ENCODE measurements at regions not wholly inside any gene's neighbourhood (a gene's known extent, or its start where the extent isn't known, plus 50 kb on each side); places are given as distances from the start of the nearest gene placed in this dataset.
A peak's percentile ranks its signal among the peaks of the same experiment; 100 is the strongest.

DNA sequence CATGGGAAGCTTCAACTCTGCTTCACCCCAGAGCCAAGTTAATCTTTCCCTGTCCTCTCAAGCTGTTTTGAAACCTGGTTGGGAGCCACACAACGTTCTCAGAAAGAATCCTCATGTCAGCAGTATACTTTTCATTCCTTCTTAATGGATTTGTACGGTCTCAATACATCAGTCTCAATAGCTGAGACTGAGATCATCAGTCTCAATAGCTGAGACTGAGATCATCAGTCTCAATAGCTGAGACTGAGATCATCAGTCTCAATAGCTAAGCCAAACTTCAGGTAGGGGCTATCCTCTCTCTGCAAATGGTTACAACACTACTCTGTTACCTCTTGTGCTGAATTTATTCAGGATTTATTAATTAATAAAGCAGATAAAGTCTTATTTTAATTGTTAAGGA, 1317.4 kb upstream of the CDH9 start:
- TF ChIP-seq EGR1 (IDR thresholded peaks at IDR 0.05) (no peak), EP300 (IDR thresholded peaks at IDR 0.05; ENCODE audit: borderline replicate concordance) (no peak)

DNA sequence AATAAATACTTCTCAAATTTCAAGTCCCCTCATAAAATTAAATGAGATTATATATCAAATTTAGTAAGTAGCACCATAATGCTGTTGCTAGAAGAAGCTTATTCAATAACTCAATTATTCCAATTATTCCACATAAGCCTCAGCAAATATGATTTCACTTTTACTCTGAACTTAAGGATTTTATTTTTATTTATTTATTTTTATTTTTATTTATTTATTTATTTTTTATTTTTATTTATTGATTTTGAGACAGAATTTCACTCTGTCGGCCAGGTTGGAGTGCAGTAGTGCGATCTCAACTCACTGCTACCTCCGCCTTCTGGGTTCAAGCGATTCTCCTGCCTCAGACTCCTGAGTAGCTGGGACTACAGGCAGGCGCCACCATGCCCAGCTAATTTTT, 1308.3 kb upstream of the CDH9 start:
- no peak for TF ChIP-seq RAD21 (IDR thresholded peaks at IDR 0.05; ENCODE audit: low read depth)
- no peak for TF ChIP-seq NFIC (IDR thresholded peaks at IDR 0.05)
- TF ChIP-seq EP300 (IDR thresholded peaks at IDR 0.05; ENCODE audit: borderline replicate concordance): no peak
- TF ChIP-seq CEBPB (IDR thresholded peaks at IDR 0.05): no peak
- TF ChIP-seq, protein P1, sequence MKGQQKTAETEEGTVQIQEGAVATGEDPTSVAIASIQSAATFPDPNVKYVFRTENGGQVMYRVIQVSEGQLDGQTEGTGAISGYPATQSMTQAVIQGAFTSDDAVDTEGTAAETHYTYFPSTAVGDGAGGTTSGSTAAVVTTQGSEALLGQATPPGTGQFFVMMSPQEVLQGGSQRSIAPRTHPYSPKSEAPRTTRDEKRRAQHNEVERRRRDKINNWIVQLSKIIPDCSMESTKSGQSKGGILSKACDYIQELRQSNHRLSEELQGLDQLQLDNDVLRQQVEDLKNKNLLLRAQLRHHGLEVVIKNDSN (IDR thresholded peaks at IDR 0.05): no peak
- TF ChIP-seq TEAD4 (IDR thresholded peaks at IDR 0.05): no peak
- no peak for TF ChIP-seq TCF12 (IDR thresholded peaks at IDR 0.05; ENCODE audit: low read depth)
- no peak for TF ChIP-seq ZBTB7A (IDR thresholded peaks at IDR 0.05; ENCODE audit: low read depth)
- TF ChIP-seq, protein P2, sequence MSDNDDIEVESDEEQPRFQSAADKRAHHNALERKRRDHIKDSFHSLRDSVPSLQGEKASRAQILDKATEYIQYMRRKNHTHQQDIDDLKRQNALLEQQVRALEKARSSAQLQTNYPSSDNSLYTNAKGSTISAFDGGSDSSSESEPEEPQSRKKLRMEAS (IDR thresholded peaks at IDR 0.05): no peak
- TF ChIP-seq YY1 (IDR thresholded peaks at IDR 0.05; ENCODE audit: low read depth): no peak
- TF ChIP-seq, protein P3, sequence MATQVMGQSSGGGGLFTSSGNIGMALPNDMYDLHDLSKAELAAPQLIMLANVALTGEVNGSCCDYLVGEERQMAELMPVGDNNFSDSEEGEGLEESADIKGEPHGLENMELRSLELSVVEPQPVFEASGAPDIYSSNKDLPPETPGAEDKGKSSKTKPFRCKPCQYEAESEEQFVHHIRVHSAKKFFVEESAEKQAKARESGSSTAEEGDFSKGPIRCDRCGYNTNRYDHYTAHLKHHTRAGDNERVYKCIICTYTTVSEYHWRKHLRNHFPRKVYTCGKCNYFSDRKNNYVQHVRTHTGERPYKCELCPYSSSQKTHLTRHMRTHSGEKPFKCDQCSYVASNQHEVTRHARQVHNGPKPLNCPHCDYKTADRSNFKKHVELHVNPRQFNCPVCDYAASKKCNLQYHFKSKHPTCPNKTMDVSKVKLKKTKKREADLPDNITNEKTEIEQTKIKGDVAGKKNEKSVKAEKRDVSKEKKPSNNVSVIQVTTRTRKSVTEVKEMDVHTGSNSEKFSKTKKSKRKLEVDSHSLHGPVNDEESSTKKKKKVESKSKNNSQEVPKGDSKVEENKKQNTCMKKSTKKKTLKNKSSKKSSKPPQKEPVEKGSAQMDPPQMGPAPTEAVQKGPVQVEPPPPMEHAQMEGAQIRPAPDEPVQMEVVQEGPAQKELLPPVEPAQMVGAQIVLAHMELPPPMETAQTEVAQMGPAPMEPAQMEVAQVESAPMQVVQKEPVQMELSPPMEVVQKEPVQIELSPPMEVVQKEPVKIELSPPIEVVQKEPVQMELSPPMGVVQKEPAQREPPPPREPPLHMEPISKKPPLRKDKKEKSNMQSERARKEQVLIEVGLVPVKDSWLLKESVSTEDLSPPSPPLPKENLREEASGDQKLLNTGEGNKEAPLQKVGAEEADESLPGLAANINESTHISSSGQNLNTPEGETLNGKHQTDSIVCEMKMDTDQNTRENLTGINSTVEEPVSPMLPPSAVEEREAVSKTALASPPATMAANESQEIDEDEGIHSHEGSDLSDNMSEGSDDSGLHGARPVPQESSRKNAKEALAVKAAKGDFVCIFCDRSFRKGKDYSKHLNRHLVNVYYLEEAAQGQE (IDR thresholded peaks at IDR 0.05; ENCODE audit: low read depth): no peak
- TF ChIP-seq FOXM1 (IDR thresholded peaks at IDR 0.05; ENCODE audit: borderline replicate concordance, low read depth): no peak
- TF ChIP-seq TAF1 (IDR thresholded peaks at IDR 0.05; ENCODE audit: low read depth): no peak
- no peak for TF ChIP-seq EGR1 (IDR thresholded peaks at IDR 0.05)
- no peak for TF ChIP-seq CREB1 (IDR thresholded peaks at IDR 0.05; ENCODE audit: low read depth)

DNA sequence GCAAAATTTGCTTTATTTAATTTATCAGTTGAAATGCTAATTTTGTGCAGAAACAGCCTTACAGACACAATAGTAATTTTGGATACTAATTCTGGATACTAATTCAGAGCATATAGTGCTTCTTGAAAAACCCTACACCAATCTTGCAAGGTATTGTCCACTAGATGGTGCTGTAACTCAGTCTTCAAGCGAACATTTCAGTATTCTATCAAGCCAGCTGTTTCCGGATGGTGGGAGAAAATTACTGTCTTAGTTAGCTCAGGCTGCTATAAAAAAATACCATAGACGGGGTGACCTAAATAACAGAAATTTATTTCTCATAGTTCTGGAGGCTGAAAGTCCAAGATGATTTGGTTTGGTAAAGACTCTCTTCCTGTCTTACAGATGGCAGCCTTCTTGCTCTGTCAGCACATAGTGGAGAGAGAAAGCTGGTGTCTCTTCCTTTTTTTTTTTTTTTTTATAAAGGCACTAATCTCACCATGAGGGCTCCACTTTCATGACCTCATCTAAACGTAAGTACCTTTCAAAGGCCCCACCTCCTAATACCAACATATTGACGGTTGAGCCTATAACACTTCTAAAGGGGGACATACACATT, 1306.5 kb upstream of the CDH9 start:
- peak; percentile 91 for TF ChIP-seq RAD21 (IDR thresholded peaks at IDR 0.05; ENCODE audit: low read depth)
- TF ChIP-seq NFIC (IDR thresholded peaks at IDR 0.05): no peak

DNA sequence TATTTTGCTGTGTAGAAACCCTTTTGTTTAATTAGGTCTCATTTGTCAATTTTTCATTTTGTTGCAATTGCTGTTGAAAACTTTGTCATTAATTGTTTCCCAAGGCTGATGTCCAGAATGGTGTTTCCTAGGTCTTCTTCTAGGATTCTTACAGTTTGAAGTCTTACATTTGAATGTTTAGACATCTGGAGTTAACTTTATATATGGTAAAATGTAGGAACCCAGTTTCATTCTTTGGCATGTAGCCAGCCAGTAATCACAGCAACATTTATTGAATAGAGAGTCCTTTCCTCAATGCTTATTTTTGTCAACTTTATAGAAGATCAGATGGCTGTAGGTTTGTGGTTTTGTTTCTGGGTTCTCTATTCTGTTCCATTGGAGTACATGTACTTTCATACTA, 1290.8 kb upstream of the CDH9 start:
- TF ChIP-seq TEAD4 (IDR thresholded peaks at IDR 0.05): no peak
- TF ChIP-seq, protein P3 (IDR thresholded peaks at IDR 0.05; ENCODE audit: low read depth): no peak
- no peak for TF ChIP-seq EP300 (IDR thresholded peaks at IDR 0.05; ENCODE audit: borderline replicate concordance)
- TF ChIP-seq, protein P1 (IDR thresholded peaks at IDR 0.05): no peak
- TF ChIP-seq TCF12 (IDR thresholded peaks at IDR 0.05; ENCODE audit: low read depth): no peak
- TF ChIP-seq ZBTB7A (IDR thresholded peaks at IDR 0.05; ENCODE audit: low read depth): no peak

DNA sequence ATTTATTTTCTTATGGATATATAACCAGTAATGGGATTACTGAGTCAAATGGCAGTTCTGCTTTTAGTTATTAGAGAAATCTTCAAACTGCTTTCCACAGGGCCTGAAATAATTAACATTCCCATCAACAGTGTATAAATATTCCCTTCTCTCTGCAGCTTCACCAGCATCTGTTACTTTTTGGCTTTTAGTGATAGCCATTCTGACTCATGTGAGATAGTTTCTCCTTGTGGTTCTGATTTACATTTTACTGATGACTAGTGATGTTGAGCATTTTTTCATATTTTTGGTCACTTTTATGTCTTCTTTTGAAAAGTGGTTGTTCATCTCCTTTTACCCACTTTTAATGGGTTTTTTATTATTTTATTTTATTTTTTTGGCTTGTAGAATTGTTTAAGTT, 1290.3 kb upstream of the CDH9 start:
- TF ChIP-seq YY1 (IDR thresholded peaks at IDR 0.05; ENCODE audit: low read depth): no peak
- no peak for TF ChIP-seq EP300 (IDR thresholded peaks at IDR 0.05; ENCODE audit: borderline replicate concordance)
- no peak for TF ChIP-seq TCF12 (IDR thresholded peaks at IDR 0.05; ENCODE audit: low read depth)
- TF ChIP-seq RAD21 (IDR thresholded peaks at IDR 0.05; ENCODE audit: low read depth): no peak
- TF ChIP-seq, protein P2 (IDR thresholded peaks at IDR 0.05): no peak
- TF ChIP-seq NFIC (IDR thresholded peaks at IDR 0.05): no peak
- no peak for TF ChIP-seq CREB1 (IDR thresholded peaks at IDR 0.05; ENCODE audit: low read depth)
- TF ChIP-seq TAF1 (IDR thresholded peaks at IDR 0.05; ENCODE audit: low read depth): no peak

DNA sequence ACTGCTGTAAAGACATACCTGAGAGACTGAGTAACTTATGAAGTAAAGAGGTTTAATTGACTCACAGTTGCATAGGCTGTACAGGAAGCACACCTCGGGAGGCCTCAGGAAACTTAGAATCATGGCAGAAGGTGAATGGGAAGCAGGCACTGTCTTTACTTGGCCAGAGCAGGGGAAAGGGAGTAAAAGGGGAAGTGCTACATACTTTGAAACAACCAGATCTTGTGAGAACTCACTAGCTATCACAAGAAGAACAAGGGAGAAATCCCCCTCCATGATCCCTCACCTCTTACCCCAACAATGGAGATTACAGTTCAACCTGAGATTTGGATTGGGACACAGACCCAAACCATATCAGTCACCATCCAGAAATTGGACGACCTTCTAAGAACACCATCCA, 1285.8 kb upstream of the CDH9 start:
- no peak for TF ChIP-seq EGR1 (IDR thresholded peaks at IDR 0.05)

DNA sequence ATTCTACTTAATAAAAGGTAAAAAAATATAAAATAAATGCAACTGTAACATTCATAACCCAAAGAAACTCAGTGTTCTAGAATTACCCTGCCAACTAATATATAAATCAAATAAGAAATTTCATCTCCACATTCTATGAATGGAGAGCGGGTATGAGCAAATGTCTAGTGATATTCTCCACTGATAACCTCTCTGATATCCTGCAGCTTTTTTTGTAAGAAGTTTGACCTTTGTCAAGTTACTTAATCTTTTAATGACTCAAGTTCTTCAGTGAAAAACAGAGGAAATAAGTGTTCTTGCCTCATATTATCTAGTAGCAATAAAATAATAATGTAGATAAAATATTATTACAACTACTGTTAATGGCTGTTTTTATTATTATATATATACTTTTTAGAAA, 1275.6 kb upstream of the CDH9 start:
- TF ChIP-seq, protein P2 (IDR thresholded peaks at IDR 0.05): no peak
- TF ChIP-seq RAD21 (IDR thresholded peaks at IDR 0.05; ENCODE audit: low read depth) (no peak), NFIC (IDR thresholded peaks at IDR 0.05) (no peak), EGR1 (IDR thresholded peaks at IDR 0.05) (no peak), CREB1 (IDR thresholded peaks at IDR 0.05; ENCODE audit: low read depth) (no peak), CEBPB (IDR thresholded peaks at IDR 0.05) (no peak), YY1 (IDR thresholded peaks at IDR 0.05; ENCODE audit: low read depth) (no peak), TCF12 (IDR thresholded peaks at IDR 0.05; ENCODE audit: low read depth) (no peak)
- TF ChIP-seq, protein P3 (IDR thresholded peaks at IDR 0.05; ENCODE audit: low read depth): no peak

Measured in Ishikawa (cell line).